ENCODE measurements at regions not wholly inside any gene's neighbourhood (a gene's known extent, or its start where the extent isn't known, plus 50 kb on each side); places are given as distances from the start of the nearest gene placed in this dataset.

- Histone ChIP-seq H3K9me3 (no peaks in the 10 kb centered on the region), H3K4me3 (ENCODE audit: low read depth in 1 of 2, low read length in 1 of 2) (no peak overlapping the region), H3K27me3 (no peaks in the 10 kb centered on the region), H3K27ac (no peak overlapping the region), H3K4me1 (ENCODE audit: control insufficient read depth in 1 of 2, insufficient read depth in 1 of 2, low read depth in 1 of 2, low read length in 1 of 2) (no peaks in the 10 kb centered on the region), H3K36me3 (no peaks in the 10 kb centered on the region)
- no peak for TF ChIP-seq CTCF (IDR thresholded peaks at IDR 0.05)
Measured at GRCh38 chr5:61881821-61882487, 424.1 kb upstream of the KIF2A start.

GRCh38 chr5:61882901-61883500 lies 423.0 kb upstream of the KIF2A start:
- Histone ChIP-seq H3K27ac (no peak overlapping the region), H3K36me3 (no peaks in the 10 kb centered on the region), H3K27me3 (no peaks in the 10 kb centered on the region), H3K4me3 (ENCODE audit: low read depth in 1 of 2, low read length in 1 of 2) (no peak overlapping the region), H3K9me3 (no peaks in the 10 kb centered on the region), H3K4me1 (ENCODE audit: control insufficient read depth in 1 of 2, insufficient read depth in 1 of 2, low read depth in 1 of 2, low read length in 1 of 2) (no peaks in the 10 kb centered on the region)
- no peak for TF ChIP-seq CTCF (IDR thresholded peaks at IDR 0.05)

- H3K27me3 ChIP-seq = no peaks in the 10 kb centered on the region
- no peaks in the 10 kb centered on the region for H3K4me1 ChIP-seq (ENCODE audit: control insufficient read depth in 1 of 2, insufficient read depth in 1 of 2, low read depth in 1 of 2, low read length in 1 of 2)
- H3K36me3 ChIP-seq = no peaks in the 10 kb centered on the region
- TF ChIP-seq CTCF (IDR thresholded peaks at IDR 0.05) = no peak
- no peaks in the 10 kb centered on the region for H3K9me3 ChIP-seq
- no peak overlapping the region for H3K4me3 ChIP-seq (ENCODE audit: low read depth in 1 of 2, low read length in 1 of 2)
- no peak overlapping the region for H3K27ac ChIP-seq
Measured at GRCh38 chr5:61884252-61884855, 421.7 kb upstream of the KIF2A start.

GRCh38 chr5:61886214-61886613 lies 419.8 kb upstream of the KIF2A start:
- TF ChIP-seq CTCF (IDR thresholded peaks at IDR 0.05) = no peak
- Histone ChIP-seq H3K9me3 (no peaks in the 10 kb centered on the region), H3K27ac (no peak overlapping the region), H3K4me1 (ENCODE audit: control insufficient read depth in 1 of 2, insufficient read depth in 1 of 2, low read depth in 1 of 2, low read length in 1 of 2) (no peaks in the 10 kb centered on the region), H3K4me3 (ENCODE audit: low read depth in 1 of 2, low read length in 1 of 2) (no peak overlapping the region), H3K27me3 (no peaks in the 10 kb centered on the region), H3K36me3 (no peaks in the 10 kb centered on the region)

- TF ChIP-seq CTCF (IDR thresholded peaks at IDR 0.05) = no peak
- H3K27ac ChIP-seq = no peak overlapping the region
- H3K4me1 ChIP-seq (ENCODE audit: control insufficient read depth in 1 of 2, insufficient read depth in 1 of 2, low read depth in 1 of 2, low read length in 1 of 2) = no peaks in the 10 kb centered on the region
Measured at GRCh38 chr5:61887271-61887670, 418.7 kb upstream of the KIF2A start.

More at GRCh38 chr5:61887271-61887670, 418.7 kb upstream of the KIF2A start:
- Histone ChIP-seq H3K36me3 (no peaks in the 10 kb centered on the region), H3K27me3 (no peaks in the 10 kb centered on the region), H3K9me3 (no peaks in the 10 kb centered on the region), H3K4me3 (ENCODE audit: low read depth in 1 of 2, low read length in 1 of 2) (no peak overlapping the region)

All from neutrophil (primary cell).